ENCODE measurements at regions not wholly inside any gene's neighbourhood (a gene's known extent, or its start where the extent isn't known, plus 50 kb on each side); places are given as distances from the start of the nearest gene placed in this dataset.

- Histone ChIP-seq H3K9ac (replicated peaks; ENCODE audit: extremely low read depth, insufficient read depth, low read length) (no peak overlapping the region), H3K36me3 (ENCODE audit: control insufficient read depth in 2 of 2, extremely low read depth in 1 of 2, insufficient read depth in 2 of 2, low read length in 2 of 2) (no peaks in the 10 kb centered on the region), H3K4me2 (ENCODE audit: insufficient read depth, low read length) (no peak overlapping the region), H2AFZ (ENCODE audit: low read depth, low read length) (no peak overlapping the region), H3K27ac (ENCODE audit: insufficient read depth, low read depth, low read length) (peak overlapping the region; percentile 80), H3K27me3 (ENCODE audit: control insufficient read depth in 2 of 2, insufficient read depth in 2 of 2, low read length in 2 of 2) (peaks cover 0 to 2% of the 10 kb centered on the region in 2 experiments), H3K4me3 (replicated peaks in 1 of 3; ENCODE audit: insufficient read depth in 1 of 3, low read depth in 1 of 3, low read length in 3 of 3) (no peak overlapping the region), H3K4me1 (ENCODE audit: control insufficient read depth, extremely low read depth, insufficient read depth, low read length) (peaks cover 16% of the 10 kb centered on the region), H3K9me3 (replicated peaks; ENCODE audit: control insufficient read depth, insufficient read depth, low read length) (no peaks in the 10 kb centered on the region), H3K79me2 (ENCODE audit: control insufficient read depth, insufficient read depth, low read length) (no peaks in the 10 kb centered on the region), H3K9me1 (replicated peaks; ENCODE audit: control insufficient read depth, extremely low read depth, insufficient read depth, low read length) (no peaks in the 10 kb centered on the region), H4K20me1 (replicated peaks; ENCODE audit: control insufficient read depth, extremely low read depth, insufficient read depth, low read length) (no peaks in the 10 kb centered on the region)
- intact Hi-C loops (cut with micrococcal nuclease), result loop anchor here (1.0 to 2.0 kb wide), 3 partner anchors 19 to 34 kb away; no protein-coding TSS in a partner anchor
- dilution Hi-C loops (cut with MboI; ENCODE audit: extremely low pct_ligation_motif_present, low sequenced_read_pairs), result no loop called here
- CTCF ChIA-PET, result interaction anchor here (1.2 to 3.7 kb wide), 4 partner anchors 19 to 56 kb away, joined by 4 to 29 read pairs (median 4); no protein-coding TSS in a partner anchor
- BruUV-seq (replicated peaks), result no TSS peak
- POLR2A ChIA-PET, result no interaction called here
- FAIRE-seq (no peak), DNase-seq (ENCODE audit: low read depth, low spot score) (no peak)
- TF ChIP-seq, protein P1, sequence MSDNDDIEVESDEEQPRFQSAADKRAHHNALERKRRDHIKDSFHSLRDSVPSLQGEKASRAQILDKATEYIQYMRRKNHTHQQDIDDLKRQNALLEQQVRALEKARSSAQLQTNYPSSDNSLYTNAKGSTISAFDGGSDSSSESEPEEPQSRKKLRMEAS (IDR thresholded peaks at IDR 0.05; ENCODE audit: insufficient read depth, insufficient read length), result no peak
- TF ChIP-seq EZH2 (IDR thresholded peaks at IDR 0.05; ENCODE audit: borderline replicate concordance, low read depth, low read length, severe bottlenecking) (no peak), CTCF (IDR thresholded peaks at IDR 0.05; ENCODE audit: extremely low read depth in 1 of 2, insufficient read depth in 1 of 2, low read depth in 1 of 2, low read length in 2 of 2) (no peak), FOS (IDR thresholded peaks at IDR 0.05; ENCODE audit: borderline replicate concordance, insufficient read depth, low read length) (no peak), GATA2 (IDR thresholded peaks at IDR 0.05; ENCODE audit: insufficient read depth, insufficient read length, low read depth, low read length) (no peak), POLR2AphosphoS5 (IDR thresholded peaks at IDR 0.05; ENCODE audit: insufficient read depth, low read depth, low read length) (no peak), JUN (IDR thresholded peaks at IDR 0.05; ENCODE audit: borderline replicate concordance, insufficient read depth, insufficient read length, low read depth) (no peak), MYC (IDR thresholded peaks at IDR 0.05; ENCODE audit: low read depth, low read length) (no peak), POLR2A (IDR thresholded peaks at IDR 0.05; ENCODE audit: low read depth, low read length) (no peak)
Measured at GRCh38 chr20:4632876-4633275, 53.4 kb upstream of the PRNP start.
